Kidney (tissue), 13 donors: ENCODE measurements at regions not wholly inside any gene's neighbourhood (a gene's known extent, or its start where the extent isn't known, plus 50 kb on each side); places are given as distances from the start of the nearest gene placed in this dataset.

Source experiments
- DNase-seq, 5 donors: peaks; one replicate each; pipeline ENCODE4 v3.0.0-alpha.2; 2013 to 2020
- FAIRE-seq: peaks from 2 replicates; lab custom pipeline; 2012; peaks lifted over from hg19 to GRCh38; lab: Jason Lieb, UNC
- H3K27ac ChIP-seq, 2 donors: one replicate each; pipeline ENCODE4 v1.7.0; 2013; ENCODE audit warnings: low read depth in 2 of 2, low read length in 2 of 2, inconsistent platforms in 1 of 2
- H3K27me3 ChIP-seq: one replicate; pipeline ENCODE4 v1.7.1; 2013; ENCODE audit warnings: low read length, inconsistent platforms; ENCODE audit not compliant: control insufficient read depth, insufficient read depth
- H3K36me3 ChIP-seq, 3 donors: one replicate each; pipeline versions ENCODE4 v1.7.0 to v1.7.1; 2013; ENCODE audit warnings: low read length in 3 of 3, control low read depth in 1 of 3, inconsistent platforms in 1 of 3; ENCODE audit not compliant: insufficient read depth in 3 of 3, control insufficient read depth in 2 of 3
- H3K4me1 ChIP-seq, 3 donors: one replicate each; pipeline versions ENCODE4 v1.7.0 to v1.7.1; 2013; ENCODE audit warnings: low read length in 3 of 3, inconsistent platforms in 1 of 3, low read depth in 1 of 3; ENCODE audit not compliant: control insufficient read depth in 2 of 3, insufficient read depth in 2 of 3
- H3K4me3 ChIP-seq, 3 donors: one replicate each; pipeline versions ENCODE4 v1.7.0 to v1.8.1; 2013; ENCODE audit warnings: low read length in 3 of 3, control low read depth in 1 of 3, inconsistent platforms in 1 of 3
- H3K9ac ChIP-seq, 3 donors: one replicate each; pipeline versions ENCODE4 v1.7.0 to v1.7.1; 2013; ENCODE audit warnings: low read length in 3 of 3, control low read depth in 1 of 3, inconsistent platforms in 1 of 3
- H3K9me3 ChIP-seq, 3 donors: one replicate each; pipeline versions ENCODE4 v1.7.0 to v1.7.1; 2013; ENCODE audit warnings: low read length in 3 of 3, control low read depth in 1 of 3, inconsistent platforms in 1 of 3; ENCODE audit not compliant: control insufficient read depth in 2 of 3, insufficient read depth in 1 of 3
- intact Hi-C: fragments of 100-400 bp; cut with DNase I; formaldehyde crosslinking; loops from one replicate; pipeline ENCODE4 v1.11.1; 2022
- TF ChIP-seq, protein P1 (sequence below): IDR thresholded peaks from 3 replicates; pipeline ENCODE4 v1.5.1; 2012; ENCODE audit warnings: mild to moderate bottlenecking, moderate library complexity, borderline replicate concordance; ENCODE audit not compliant: insufficient read depth; ENCODE audit errors: extremely low read depth
- donor health status: control.
- donor health status: control.
- donor health status: control.
- donor health status: control.
- donor health status: control.
- donor health status: DM: yes; HTN: yes; CAD: no.
- donor health status: Normal renal cell carcinoma (clear cell type).

DNA sequence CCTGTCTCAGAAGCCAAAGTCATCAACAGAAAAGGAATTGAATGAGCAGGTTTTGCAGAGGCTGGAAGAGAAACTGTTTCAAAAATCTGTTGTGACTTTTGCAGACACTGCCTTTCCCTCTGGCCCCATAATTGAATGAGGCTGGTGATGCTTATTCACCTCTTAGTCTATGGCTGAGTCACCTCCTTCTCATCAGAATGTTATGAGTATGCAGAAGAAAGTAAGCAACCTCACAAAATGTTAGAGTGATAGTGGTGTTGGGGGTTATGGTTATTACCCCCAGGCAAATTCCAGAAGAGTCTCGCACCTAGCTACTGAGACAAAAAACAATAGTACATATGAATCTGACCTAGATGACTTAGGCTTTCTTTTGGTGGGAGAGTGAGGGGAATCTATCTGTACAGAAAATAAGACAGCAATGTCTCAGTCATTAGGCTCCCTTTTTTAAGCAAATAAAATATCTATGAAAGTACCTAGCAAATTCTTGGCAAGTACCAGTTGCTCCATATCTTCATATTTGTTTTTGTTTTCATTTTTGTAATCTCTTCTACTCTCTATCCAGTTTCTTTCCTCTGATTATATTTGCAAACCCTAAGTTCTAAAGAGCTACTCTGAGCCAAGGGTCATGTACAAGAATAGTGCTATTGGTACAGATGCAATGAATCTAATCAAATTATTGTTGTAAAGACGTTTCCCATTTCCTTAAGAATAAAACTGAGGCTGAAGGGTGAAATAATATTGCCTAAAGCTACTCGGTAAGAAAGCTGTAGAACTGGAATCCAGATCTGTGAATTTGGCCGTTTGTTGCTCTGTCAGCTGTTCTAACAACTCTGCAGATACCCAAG is 498.1 kb upstream of the TNC start:
- intact Hi-C loops = no loop called here
- Histone ChIP-seq H3K9me3 (no peaks in the 10 kb centered on the region), H3K27ac (no peak overlapping the region), H3K27me3 (no peaks in the 10 kb centered on the region), H3K4me1 (no peaks in the 10 kb centered on the region), H3K9ac (no peak overlapping the region), H3K36me3 (no peaks in the 10 kb centered on the region), H3K4me3 (no peak overlapping the region)
- DNase-seq (no peak), FAIRE-seq (no peak)
- TF ChIP-seq, protein P1, sequence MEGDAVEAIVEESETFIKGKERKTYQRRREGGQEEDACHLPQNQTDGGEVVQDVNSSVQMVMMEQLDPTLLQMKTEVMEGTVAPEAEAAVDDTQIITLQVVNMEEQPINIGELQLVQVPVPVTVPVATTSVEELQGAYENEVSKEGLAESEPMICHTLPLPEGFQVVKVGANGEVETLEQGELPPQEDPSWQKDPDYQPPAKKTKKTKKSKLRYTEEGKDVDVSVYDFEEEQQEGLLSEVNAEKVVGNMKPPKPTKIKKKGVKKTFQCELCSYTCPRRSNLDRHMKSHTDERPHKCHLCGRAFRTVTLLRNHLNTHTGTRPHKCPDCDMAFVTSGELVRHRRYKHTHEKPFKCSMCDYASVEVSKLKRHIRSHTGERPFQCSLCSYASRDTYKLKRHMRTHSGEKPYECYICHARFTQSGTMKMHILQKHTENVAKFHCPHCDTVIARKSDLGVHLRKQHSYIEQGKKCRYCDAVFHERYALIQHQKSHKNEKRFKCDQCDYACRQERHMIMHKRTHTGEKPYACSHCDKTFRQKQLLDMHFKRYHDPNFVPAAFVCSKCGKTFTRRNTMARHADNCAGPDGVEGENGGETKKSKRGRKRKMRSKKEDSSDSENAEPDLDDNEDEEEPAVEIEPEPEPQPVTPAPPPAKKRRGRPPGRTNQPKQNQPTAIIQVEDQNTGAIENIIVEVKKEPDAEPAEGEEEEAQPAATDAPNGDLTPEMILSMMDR = no peak

DNA sequence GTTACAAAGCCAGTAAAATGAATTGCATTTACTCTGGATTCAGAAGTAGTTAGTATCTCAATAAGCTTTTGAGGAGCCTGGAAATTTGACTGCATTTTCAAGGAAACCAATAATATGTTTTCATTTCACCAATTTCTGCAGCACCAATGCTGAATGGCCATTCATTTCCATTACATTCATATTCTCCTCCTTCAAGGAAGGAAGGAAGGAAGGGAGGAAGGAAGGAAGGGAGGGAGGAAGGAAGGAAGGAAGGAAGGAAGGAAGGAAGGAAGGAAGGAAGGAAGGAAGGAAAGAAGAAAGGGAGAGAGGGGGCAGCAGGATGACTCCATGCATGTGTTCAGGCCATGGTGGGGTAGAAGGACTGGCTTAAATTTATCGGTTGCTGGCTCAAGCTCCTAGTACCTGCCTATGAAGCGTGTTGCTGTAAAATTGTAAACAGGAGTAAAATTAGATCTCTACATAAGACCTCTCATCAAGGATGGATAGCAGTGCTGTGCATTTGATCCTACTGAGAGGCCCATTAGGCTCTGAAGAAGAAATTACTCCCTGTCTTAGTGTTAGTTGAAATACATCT is 498.8 kb upstream of the TNC start:
- TF ChIP-seq, protein P1 = no peak
- intact Hi-C loops = no loop called here
- Histone ChIP-seq H3K4me3 (no peak overlapping the region), H3K9me3 (no peaks in the 10 kb centered on the region), H3K27me3 (no peaks in the 10 kb centered on the region), H3K4me1 (no peaks in the 10 kb centered on the region), H3K27ac (no peak overlapping the region), H3K36me3 (no peaks in the 10 kb centered on the region), H3K9ac (no peak overlapping the region)
- DNase-seq (no peak), FAIRE-seq (no peak)

DNA sequence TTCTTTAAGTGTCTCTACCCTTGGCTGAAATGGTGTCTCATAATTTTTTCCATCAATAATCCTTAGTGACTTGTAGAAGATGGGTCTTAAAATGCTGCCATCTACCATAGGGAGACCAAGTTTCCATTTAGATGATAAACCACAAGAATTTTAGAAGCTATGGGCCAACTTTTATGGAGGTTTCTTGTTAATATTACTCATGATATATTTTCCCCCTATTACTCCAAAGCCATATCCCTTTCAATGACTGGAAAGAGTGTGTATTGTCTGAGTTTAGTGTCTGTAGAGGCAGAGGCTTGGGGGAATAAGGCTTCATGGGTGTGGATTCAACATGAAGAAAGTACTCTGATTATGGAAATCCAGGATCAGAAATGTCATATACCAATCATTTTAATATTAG is 507.3 kb upstream of the TNC start:
- FAIRE-seq = no peak
- TF ChIP-seq, protein P1 = no peak
- Histone ChIP-seq H3K27ac (no peak overlapping the region), H3K36me3 (no peaks in the 10 kb centered on the region), H3K9ac (no peak overlapping the region), H3K4me3 (no peak overlapping the region), H3K9me3 (peaks cover 0 to 5% (median 0%) of the 10 kb centered on the region in 3 donors), H3K27me3 (no peaks in the 10 kb centered on the region), H3K4me1 (no peaks in the 10 kb centered on the region)
- DNase-seq = no peak
- intact Hi-C loops = no loop called here
